Ishikawa (cell line): ENCODE measurements at regions not wholly inside any gene's neighbourhood (a gene's known extent, or its start where the extent isn't known, plus 50 kb on each side); places are given as distances from the start of the nearest gene placed in this dataset.

ENCODE experiments used
- CEBPB ChIP-seq: IDR thresholded peaks from 2 replicates; pipeline ENCODE4 v1.6.1; 2012
- CREB1 ChIP-seq: IDR thresholded peaks from 2 replicates; pipeline ENCODE4 v1.6.1; 2012; ENCODE audit warnings: low read depth
- EGR1 ChIP-seq: IDR thresholded peaks from 2 replicates; pipeline ENCODE4 v1.6.1; 2012
- EP300 ChIP-seq: IDR thresholded peaks from 2 replicates; pipeline ENCODE4 v1.6.1; 2012; ENCODE audit warnings: borderline replicate concordance
- FOXM1 ChIP-seq: IDR thresholded peaks from 2 replicates; pipeline ENCODE4 v1.6.1; 2012; ENCODE audit warnings: low read depth, borderline replicate concordance
- MAX ChIP-seq: IDR thresholded peaks from 2 replicates; pipeline ENCODE4 v1.6.1; 2012
- NFIC ChIP-seq: IDR thresholded peaks from 2 replicates; pipeline ENCODE4 v1.6.1; 2012
- RAD21 ChIP-seq: IDR thresholded peaks from 2 replicates; pipeline ENCODE4 v1.6.1; 2012; ENCODE audit warnings: low read depth
- REST ChIP-seq: IDR thresholded peaks from 2 replicates; pipeline ENCODE4 v1.6.1; 2012; ENCODE audit warnings: low read depth, mild to moderate bottlenecking
- TAF1 ChIP-seq: IDR thresholded peaks from 2 replicates; pipeline ENCODE4 v1.6.1; 2012; ENCODE audit warnings: low read depth, mild to moderate bottlenecking
- TCF12 ChIP-seq: IDR thresholded peaks from 2 replicates; pipeline ENCODE4 v1.6.1; 2012; ENCODE audit warnings: low read depth
- TEAD4 ChIP-seq: IDR thresholded peaks from 2 replicates; pipeline ENCODE4 v1.6.1; 2012
- USF1 ChIP-seq: IDR thresholded peaks from 2 replicates; pipeline ENCODE4 v1.6.1; 2012
- YY1 ChIP-seq: IDR thresholded peaks from 2 replicates; pipeline ENCODE4 v1.6.1; 2012; ENCODE audit warnings: low read depth
- ZBTB7A ChIP-seq: IDR thresholded peaks from 2 replicates; pipeline ENCODE4 v1.6.1; 2012; ENCODE audit warnings: low read depth

- TF ChIP-seq CEBPB, result 0 out of 2 replicates have a peak, but pooled peaks have one; percentile 24
- no peak for TF ChIP-seq EP300
- no peak for TF ChIP-seq EGR1
These were observed 436.5 kb upstream of the SLC30A5 start for GRCh38 chr5:68657055-68657961.

GRCh38 chr5:68658810-68659372 is 434.9 kb upstream of the SLC30A5 start:
- no peak for TF ChIP-seq EGR1

- no peak for TF ChIP-seq RAD21
- no peak for TF ChIP-seq TCF12
- no peak for TF ChIP-seq EP300
- TF ChIP-seq USF1, result no peak
- TF ChIP-seq NFIC, result no peak
- TF ChIP-seq REST, result no peak
- TF ChIP-seq MAX, result no peak
- TF ChIP-seq FOXM1, result no peak
- TF ChIP-seq TAF1, result no peak
- no peak for TF ChIP-seq YY1
- no peak for TF ChIP-seq EGR1
- TF ChIP-seq CREB1, result no peak
- TF ChIP-seq ZBTB7A, result no peak
- no peak for TF ChIP-seq CEBPB
- TF ChIP-seq TEAD4, result no peak
These were observed 433.9 kb upstream of the SLC30A5 start for GRCh38 chr5:68659881-68660280.

GRCh38 chr5:68661237-68661636 is 432.6 kb upstream of the SLC30A5 start:
- TF ChIP-seq USF1 (no peak), REST (no peak), NFIC (no peak), EP300 (no peak)

- TF ChIP-seq REST, result no peak
- TF ChIP-seq FOXM1, result no peak
- TF ChIP-seq EP300, result no peak
- TF ChIP-seq USF1, result no peak
- no peak for TF ChIP-seq TCF12
- TF ChIP-seq TAF1, result no peak
- no peak for TF ChIP-seq MAX
- TF ChIP-seq CEBPB, result no peak
- TF ChIP-seq EGR1, result no peak
- TF ChIP-seq RAD21, result no peak
- TF ChIP-seq ZBTB7A, result no peak
These were observed 431.0 kb upstream of the SLC30A5 start for GRCh38 chr5:68662804-68663307.
